ENCODE measurements at regions not wholly inside any gene's neighbourhood (a gene's known extent, or its start where the extent isn't known, plus 50 kb on each side); places are given as distances from the start of the nearest gene placed in this dataset.

DNA sequence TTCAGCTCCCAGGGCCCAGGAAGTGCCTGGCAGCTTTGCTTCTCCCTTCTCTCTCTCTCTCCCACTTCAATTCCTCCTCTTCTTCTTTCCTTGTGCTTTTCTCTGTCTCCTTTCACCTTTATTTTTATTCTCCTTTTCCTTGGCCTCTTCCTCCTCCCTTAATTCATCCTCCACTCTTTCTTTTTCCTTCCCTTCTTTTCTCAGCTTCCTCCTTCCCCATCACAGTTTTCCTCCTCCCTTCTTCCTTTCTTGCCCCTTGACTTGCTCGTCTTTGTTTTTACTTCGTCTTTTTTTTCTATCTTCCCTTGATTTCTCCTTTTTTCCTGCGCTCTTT is 99.4 kb upstream of the LHX1 start:
- Histone ChIP-seq H3K36me3 (ENCODE audit: insufficient read depth, low read length) (no peaks in the 10 kb centered on the region), H3K27ac (ENCODE audit: low read depth, low read length) (no peak overlapping the region), H2AFZ (ENCODE audit: low read length) (no peak overlapping the region), H4K20me1 (ENCODE audit: insufficient read depth, low read length) (no peaks in the 10 kb centered on the region), H3K79me2 (ENCODE audit: insufficient read depth, low read length) (no peaks in the 10 kb centered on the region), H3K9me3 (ENCODE audit: low read depth, low read length) (no peaks in the 10 kb centered on the region), H3K4me3 (ENCODE audit: insufficient read depth, low read length) (no peak overlapping the region), H3K4me2 (ENCODE audit: insufficient read depth, low read length) (no peak overlapping the region), H3K4me1 (ENCODE audit: insufficient read depth, low read length) (no peaks in the 10 kb centered on the region), H3K27me3 (ENCODE audit: insufficient read depth, low read length) (peaks cover 12% of the 10 kb centered on the region)
- no peak for DNase-seq (ENCODE audit: insufficient read length, low spot score, missing footprints)
- TF ChIP-seq, protein P1, sequence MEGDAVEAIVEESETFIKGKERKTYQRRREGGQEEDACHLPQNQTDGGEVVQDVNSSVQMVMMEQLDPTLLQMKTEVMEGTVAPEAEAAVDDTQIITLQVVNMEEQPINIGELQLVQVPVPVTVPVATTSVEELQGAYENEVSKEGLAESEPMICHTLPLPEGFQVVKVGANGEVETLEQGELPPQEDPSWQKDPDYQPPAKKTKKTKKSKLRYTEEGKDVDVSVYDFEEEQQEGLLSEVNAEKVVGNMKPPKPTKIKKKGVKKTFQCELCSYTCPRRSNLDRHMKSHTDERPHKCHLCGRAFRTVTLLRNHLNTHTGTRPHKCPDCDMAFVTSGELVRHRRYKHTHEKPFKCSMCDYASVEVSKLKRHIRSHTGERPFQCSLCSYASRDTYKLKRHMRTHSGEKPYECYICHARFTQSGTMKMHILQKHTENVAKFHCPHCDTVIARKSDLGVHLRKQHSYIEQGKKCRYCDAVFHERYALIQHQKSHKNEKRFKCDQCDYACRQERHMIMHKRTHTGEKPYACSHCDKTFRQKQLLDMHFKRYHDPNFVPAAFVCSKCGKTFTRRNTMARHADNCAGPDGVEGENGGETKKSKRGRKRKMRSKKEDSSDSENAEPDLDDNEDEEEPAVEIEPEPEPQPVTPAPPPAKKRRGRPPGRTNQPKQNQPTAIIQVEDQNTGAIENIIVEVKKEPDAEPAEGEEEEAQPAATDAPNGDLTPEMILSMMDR (IDR thresholded peaks at IDR 0.05; ENCODE audit: extremely low read depth, low read depth, low read length) = no peak

DNA sequence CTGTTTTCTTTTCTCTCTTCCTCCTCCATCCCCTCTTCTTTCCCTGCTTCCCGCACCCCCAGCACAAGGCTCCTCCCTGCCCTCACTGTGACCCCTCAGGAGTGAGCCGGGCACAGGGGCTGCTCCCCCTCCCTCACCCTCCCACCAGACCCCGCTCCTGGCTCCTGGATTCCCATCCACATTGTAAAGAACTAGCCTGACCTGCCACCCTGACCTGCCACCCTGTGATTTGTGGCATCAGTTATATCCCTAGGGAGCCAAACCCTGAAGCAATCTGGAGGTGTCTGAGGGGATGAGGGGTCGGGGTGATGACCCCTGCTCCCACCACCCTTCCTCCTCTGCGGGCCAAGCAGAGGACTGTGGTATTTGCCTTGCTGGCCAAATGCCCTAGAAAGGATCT is 98.0 kb upstream of the LHX1 start:
- TF ChIP-seq, protein P1 (IDR thresholded peaks at IDR 0.05; ENCODE audit: extremely low read depth, low read depth, low read length) = no peak
- Histone ChIP-seq H3K27ac (ENCODE audit: low read depth, low read length) (no peak overlapping the region), H3K4me3 (ENCODE audit: insufficient read depth, low read length) (no peak overlapping the region), H3K4me1 (ENCODE audit: insufficient read depth, low read length) (no peaks in the 10 kb centered on the region), H2AFZ (ENCODE audit: low read length) (no peak overlapping the region), H3K27me3 (ENCODE audit: insufficient read depth, low read length) (peaks cover 20% of the 10 kb centered on the region), H3K79me2 (ENCODE audit: insufficient read depth, low read length) (no peaks in the 10 kb centered on the region), H3K36me3 (ENCODE audit: insufficient read depth, low read length) (no peaks in the 10 kb centered on the region), H3K9me3 (ENCODE audit: low read depth, low read length) (no peaks in the 10 kb centered on the region), H4K20me1 (ENCODE audit: insufficient read depth, low read length) (no peaks in the 10 kb centered on the region), H3K4me2 (ENCODE audit: insufficient read depth, low read length) (no peak overlapping the region)
- no peak for DNase-seq (ENCODE audit: insufficient read length, low spot score, missing footprints)

DNA sequence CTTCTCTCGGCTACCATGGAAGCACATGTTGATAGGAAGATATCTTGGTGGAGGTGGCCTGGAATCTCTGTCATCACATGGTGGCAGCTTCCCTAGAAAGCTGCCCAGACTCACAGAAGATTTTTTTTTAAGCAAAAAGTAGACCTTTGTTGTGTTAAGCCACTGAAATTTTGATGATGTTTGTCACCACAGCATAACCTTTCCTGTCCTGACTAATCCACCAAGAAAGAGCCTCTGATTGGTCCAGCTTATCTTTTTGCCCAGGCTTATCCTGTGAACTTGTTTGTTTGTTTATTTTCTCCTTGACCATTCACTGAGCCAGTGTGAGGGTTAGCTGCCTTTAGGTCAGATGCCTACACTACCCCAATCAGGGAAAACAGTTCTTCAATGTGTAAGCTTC is 96.5 kb upstream of the LHX1 start:
- no peak for DNase-seq (ENCODE audit: insufficient read length, low spot score, missing footprints)

DNA sequence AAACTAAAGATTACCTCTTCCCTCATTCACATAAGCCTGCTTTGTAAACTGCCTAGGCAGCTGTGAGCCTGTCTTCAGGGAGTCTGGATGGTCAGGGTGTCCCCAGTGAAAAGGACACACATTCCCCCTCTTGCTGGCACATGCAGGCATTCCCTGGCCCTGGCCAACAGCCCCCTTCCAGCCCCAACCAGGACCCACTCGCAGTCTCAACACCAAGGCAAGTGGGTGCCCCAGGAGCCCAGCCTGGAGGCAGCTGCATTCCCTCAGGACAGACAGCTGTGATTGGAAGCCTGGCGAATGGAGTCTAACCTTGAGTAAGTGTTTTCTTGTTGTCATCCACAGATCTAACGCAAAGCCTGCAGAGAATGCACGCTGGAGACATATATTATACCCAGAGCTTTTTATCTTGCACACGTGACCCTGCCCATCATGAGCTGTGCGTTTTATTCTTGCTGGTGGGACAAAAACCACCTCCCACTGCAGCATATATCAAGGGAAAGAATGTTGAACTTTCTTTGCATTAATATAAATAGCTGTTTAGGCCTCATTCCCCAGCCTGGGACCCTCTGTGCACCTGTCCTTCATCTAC is 95.0 kb upstream of the LHX1 start:
- no peak for DNase-seq (ENCODE audit: insufficient read length, low spot score, missing footprints)
- no peak overlapping the region for H2AFZ ChIP-seq (ENCODE audit: low read length)
- no peaks in the 10 kb centered on the region for H3K79me2 ChIP-seq (ENCODE audit: insufficient read depth, low read length)
- no peaks in the 10 kb centered on the region for H3K4me1 ChIP-seq (ENCODE audit: insufficient read depth, low read length)
- H3K27me3 ChIP-seq (ENCODE audit: insufficient read depth, low read length) = peaks cover 25% of the 10 kb centered on the region
- no peaks in the 10 kb centered on the region for H3K36me3 ChIP-seq (ENCODE audit: insufficient read depth, low read length)
- H3K27ac ChIP-seq (ENCODE audit: low read depth, low read length) = no peak overlapping the region
- no peak overlapping the region for H3K4me3 ChIP-seq (ENCODE audit: insufficient read depth, low read length)
- H3K4me2 ChIP-seq (ENCODE audit: insufficient read depth, low read length) = no peak overlapping the region
- TF ChIP-seq, protein P1 (IDR thresholded peaks at IDR 0.05; ENCODE audit: extremely low read depth, low read depth, low read length) = no peak
- H3K9me3 ChIP-seq (ENCODE audit: low read depth, low read length) = no peaks in the 10 kb centered on the region
- H4K20me1 ChIP-seq (ENCODE audit: insufficient read depth, low read length) = no peaks in the 10 kb centered on the region

More for the DNA sequence above, 96.5 kb upstream of the LHX1 start:
- Histone ChIP-seq H3K27me3 (ENCODE audit: insufficient read depth, low read length) (peaks cover 25% of the 10 kb centered on the region), H3K79me2 (ENCODE audit: insufficient read depth, low read length) (no peaks in the 10 kb centered on the region), H3K36me3 (ENCODE audit: insufficient read depth, low read length) (no peaks in the 10 kb centered on the region), H2AFZ (ENCODE audit: low read length) (no peak overlapping the region), H3K4me1 (ENCODE audit: insufficient read depth, low read length) (no peaks in the 10 kb centered on the region), H3K27ac (ENCODE audit: low read depth, low read length) (no peak overlapping the region), H3K4me2 (ENCODE audit: insufficient read depth, low read length) (no peak overlapping the region), H3K4me3 (ENCODE audit: insufficient read depth, low read length) (no peak overlapping the region), H4K20me1 (ENCODE audit: insufficient read depth, low read length) (no peaks in the 10 kb centered on the region), H3K9me3 (ENCODE audit: low read depth, low read length) (no peaks in the 10 kb centered on the region)
- TF ChIP-seq, protein P1 (IDR thresholded peaks at IDR 0.05; ENCODE audit: extremely low read depth, low read depth, low read length) = no peak
